IPS-NIHi7 (cell line): ENCODE measurements at regions not wholly inside any gene's neighbourhood (a gene's known extent, or its start where the extent isn't known, plus 50 kb on each side); places are given as distances from the start of the nearest gene placed in this dataset.
A peak's percentile ranks its signal among the peaks of the same experiment; 100 is the strongest.

Experiments
- DNase-seq: peaks from one replicate; pipeline ENCODE4 v3.0.0; 2012; ENCODE audit warnings: mixed read lengths; ENCODE audit errors: extremely low spot score

- no peak for DNase-seq
Observed at GRCh38 chr2:7210712-7211111, 293.5 kb downstream of the RNF144A start.

GRCh38 chr2:7225848-7226247, 308.6 kb downstream of the RNF144A start:
- no peak for DNase-seq

- DNase-seq, result no peak
Observed at GRCh38 chr2:7226501-7226900, 309.3 kb downstream of the RNF144A start.

- DNase-seq, result no peak
Observed at GRCh38 chr2:7233126-7233525, 315.9 kb downstream of the RNF144A start.

GRCh38 chr2:7237466-7237865, 320.3 kb downstream of the RNF144A start:
- DNase-seq, result no peak

- no peak for DNase-seq
Observed at GRCh38 chr2:7239078-7239477, 321.9 kb downstream of the RNF144A start.

- DNase-seq, result no peak
Observed at GRCh38 chr2:7241041-7241745, 324.0 kb downstream of the RNF144A start.

- DNase-seq, result peak; percentile 31
Observed at GRCh38 chr2:7242189-7242867, 325.1 kb downstream of the RNF144A start.

GRCh38 chr2:7243276-7243675, 326.1 kb downstream of the RNF144A start:
- no peak for DNase-seq

- no peak for DNase-seq
Observed at GRCh38 chr2:7256377-7256776, 339.2 kb downstream of the RNF144A start.

GRCh38 chr2:7262727-7263126, 345.5 kb downstream of the RNF144A start:
- no peak for DNase-seq

- DNase-seq, result no peak
Observed at GRCh38 chr2:7264791-7265190, 347.6 kb downstream of the RNF144A start.

- no peak for DNase-seq
Observed at GRCh38 chr2:7265286-7265685, 348.1 kb downstream of the RNF144A start.

- DNase-seq, result no peak
Observed at GRCh38 chr2:7269106-7269643, 352.0 kb downstream of the RNF144A start.

- DNase-seq, result no peak
Observed at GRCh38 chr2:7270011-7270431, 352.8 kb downstream of the RNF144A start.

GRCh38 chr2:7272210-7272609, 355.0 kb downstream of the RNF144A start:
- no peak for DNase-seq

GRCh38 chr2:7278984-7279383, 361.8 kb downstream of the RNF144A start:
- no peak for DNase-seq

GRCh38 chr2:7279421-7279949, 362.3 kb downstream of the RNF144A start:
- no peak for DNase-seq

- no peak for DNase-seq
Observed at GRCh38 chr2:7280790-7281189, 363.6 kb downstream of the RNF144A start.

- no peak for DNase-seq
Observed at GRCh38 chr2:7281231-7282201, 364.3 kb downstream of the RNF144A start.

GRCh38 chr2:7286120-7286519, 368.9 kb downstream of the RNF144A start:
- DNase-seq, result no peak

GRCh38 chr2:7288484-7288883, 371.3 kb downstream of the RNF144A start:
- no peak for DNase-seq
